ENCODE measurements at regions not wholly inside any gene's neighbourhood (a gene's known extent, or its start where the extent isn't known, plus 50 kb on each side); places are given as distances from the start of the nearest gene placed in this dataset.
A peak's percentile ranks its signal among the peaks of the same experiment; 100 is the strongest.

DNA sequence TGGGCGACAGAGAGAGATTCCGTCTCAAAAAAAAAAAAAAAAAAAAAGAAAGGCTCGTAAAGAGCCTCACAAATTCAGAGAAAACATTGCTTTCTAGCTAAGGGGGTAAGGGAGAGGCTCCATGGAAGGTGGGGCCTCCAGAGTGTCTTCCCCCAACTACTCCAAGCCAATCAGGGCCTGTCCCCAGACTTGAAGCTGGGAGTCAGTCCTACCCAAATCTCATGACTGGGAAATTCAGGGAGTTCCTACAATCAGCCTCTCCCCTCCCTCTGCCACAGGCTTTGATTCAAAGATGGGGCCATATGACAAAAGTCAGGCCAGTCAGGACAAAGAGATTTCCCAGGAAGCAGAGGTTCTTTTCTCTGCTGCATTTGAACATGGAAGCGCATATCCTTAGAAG lies 63.0 kb upstream of the NUP160 start:
- Histone ChIP-seq H3K4me3 (ENCODE audit: low read length) (no peak overlapping the region), H3K36me3 (replicated peaks; ENCODE audit: insufficient read depth, low read length) (no peaks in the 10 kb centered on the region), H4K20me1 (ENCODE audit: insufficient read depth, low read length) (no peaks in the 10 kb centered on the region), H2AFZ (ENCODE audit: low read length) (no peak overlapping the region), H3K27ac (ENCODE audit: low read length) (no peak overlapping the region), H3K9me3 (replicated peaks; ENCODE audit: insufficient read depth, low read length) (no peaks in the 10 kb centered on the region), H3K9me2 (replicated peaks; ENCODE audit: insufficient read depth, low read length) (no peaks in the 10 kb centered on the region), H3K4me2 (ENCODE audit: low read depth, low read length) (no peak overlapping the region), H3K27me3 (replicated peaks; ENCODE audit: insufficient read depth, low read length) (peaks cover 68% of the 10 kb centered on the region), H3K79me2 (ENCODE audit: low read length) (no peaks in the 10 kb centered on the region), H3F3A (ENCODE audit: insufficient read depth, low read length) (no peaks in the 10 kb centered on the region), H3K9ac (ENCODE audit: low read length) (no peak overlapping the region), H3K4me1 (ENCODE audit: low read length) (no peaks in the 10 kb centered on the region)
- no peak for DNase-seq
- TF ChIP-seq EZH2phosphoT487 (IDR thresholded peaks at IDR 0.05; ENCODE audit: low read length) = no peak
- TF ChIP-seq, protein P1, sequence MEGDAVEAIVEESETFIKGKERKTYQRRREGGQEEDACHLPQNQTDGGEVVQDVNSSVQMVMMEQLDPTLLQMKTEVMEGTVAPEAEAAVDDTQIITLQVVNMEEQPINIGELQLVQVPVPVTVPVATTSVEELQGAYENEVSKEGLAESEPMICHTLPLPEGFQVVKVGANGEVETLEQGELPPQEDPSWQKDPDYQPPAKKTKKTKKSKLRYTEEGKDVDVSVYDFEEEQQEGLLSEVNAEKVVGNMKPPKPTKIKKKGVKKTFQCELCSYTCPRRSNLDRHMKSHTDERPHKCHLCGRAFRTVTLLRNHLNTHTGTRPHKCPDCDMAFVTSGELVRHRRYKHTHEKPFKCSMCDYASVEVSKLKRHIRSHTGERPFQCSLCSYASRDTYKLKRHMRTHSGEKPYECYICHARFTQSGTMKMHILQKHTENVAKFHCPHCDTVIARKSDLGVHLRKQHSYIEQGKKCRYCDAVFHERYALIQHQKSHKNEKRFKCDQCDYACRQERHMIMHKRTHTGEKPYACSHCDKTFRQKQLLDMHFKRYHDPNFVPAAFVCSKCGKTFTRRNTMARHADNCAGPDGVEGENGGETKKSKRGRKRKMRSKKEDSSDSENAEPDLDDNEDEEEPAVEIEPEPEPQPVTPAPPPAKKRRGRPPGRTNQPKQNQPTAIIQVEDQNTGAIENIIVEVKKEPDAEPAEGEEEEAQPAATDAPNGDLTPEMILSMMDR (IDR thresholded peaks at IDR 0.05; ENCODE audit: low read length) = no peak

DNA sequence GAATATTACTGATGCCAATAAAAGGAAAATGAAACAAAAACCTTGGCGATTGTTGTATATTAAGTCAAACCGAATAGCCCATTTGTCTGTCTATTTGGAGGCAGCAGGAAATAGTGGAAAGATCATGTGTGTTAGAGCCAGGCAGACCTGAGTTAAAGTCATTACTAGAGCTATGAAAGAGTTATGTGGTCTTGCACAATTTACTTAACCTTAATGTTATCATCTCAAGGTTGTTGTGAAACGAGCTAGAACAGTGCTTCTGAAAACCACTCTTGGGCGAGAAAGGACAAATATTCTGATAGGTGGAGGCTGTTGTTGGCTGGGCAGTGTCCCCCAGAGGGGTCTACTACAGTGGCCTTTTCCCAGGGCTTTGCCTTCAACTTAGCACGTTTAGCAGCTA lies 60.0 kb upstream of the NUP160 start:
- H3K4me1 ChIP-seq (ENCODE audit: low read length) = no peaks in the 10 kb centered on the region
- peak overlapping the region; percentile 38; the same call in 1 of the 2 replicates for H3K4me2 ChIP-seq (ENCODE audit: low read depth, low read length)
- H3K27ac ChIP-seq (ENCODE audit: low read length) = no peak overlapping the region
- no peaks in the 10 kb centered on the region for H3K36me3 ChIP-seq (replicated peaks; ENCODE audit: insufficient read depth, low read length)
- H3K9me2 ChIP-seq (replicated peaks; ENCODE audit: insufficient read depth, low read length) = no peaks in the 10 kb centered on the region
- no peaks in the 10 kb centered on the region for H4K20me1 ChIP-seq (ENCODE audit: insufficient read depth, low read length)
- DNase-seq = no peak
- H3K27me3 ChIP-seq (replicated peaks; ENCODE audit: insufficient read depth, low read length) = peaks cover 82% of the 10 kb centered on the region
- no peak overlapping the region for H2AFZ ChIP-seq (ENCODE audit: low read length)
- H3K79me2 ChIP-seq (ENCODE audit: low read length) = no peaks in the 10 kb centered on the region
- TF ChIP-seq EZH2 (optimal IDR thresholded peaks at IDR 0.05; ENCODE audit: low read depth, low read length) = no peak
- TF ChIP-seq, protein P1 (IDR thresholded peaks at IDR 0.05; ENCODE audit: low read length) = no peak
- no peak for TF ChIP-seq EZH2phosphoT487 (IDR thresholded peaks at IDR 0.05; ENCODE audit: low read length)
- peak overlapping the region; percentile 5; the same call in 1 of the 2 replicates for H3K4me3 ChIP-seq (ENCODE audit: low read length)
- no peak overlapping the region for H3K9ac ChIP-seq (ENCODE audit: low read length)
- no peaks in the 10 kb centered on the region for H3F3A ChIP-seq (ENCODE audit: insufficient read depth, low read length)
- no peaks in the 10 kb centered on the region for H3K9me3 ChIP-seq (replicated peaks; ENCODE audit: insufficient read depth, low read length)

DNA sequence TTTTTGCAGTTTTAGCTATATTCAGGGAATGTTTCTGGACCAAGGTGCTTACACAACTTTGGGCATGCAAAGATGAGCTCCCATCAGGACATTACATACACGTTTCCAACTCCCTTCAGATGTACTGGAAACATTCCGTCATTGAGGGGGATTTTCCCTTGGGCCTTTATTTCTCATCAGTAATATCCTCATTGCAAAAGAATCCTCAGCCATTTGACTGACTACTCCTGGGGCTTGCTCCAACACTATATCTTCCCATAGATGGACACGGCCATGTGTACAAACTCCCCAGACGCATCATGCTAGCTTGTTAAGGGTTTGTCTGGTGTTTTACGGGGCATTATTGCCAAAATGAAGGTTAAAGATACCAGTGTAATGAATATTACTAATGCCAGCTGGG lies 59.3 kb upstream of the NUP160 start:
- Histone ChIP-seq H3K4me3 (ENCODE audit: low read length) (no peak overlapping the region), H3K27ac (ENCODE audit: low read length) (no peak overlapping the region), H3K36me3 (replicated peaks; ENCODE audit: insufficient read depth, low read length) (no peaks in the 10 kb centered on the region), H4K20me1 (ENCODE audit: insufficient read depth, low read length) (no peaks in the 10 kb centered on the region), H3K4me1 (ENCODE audit: low read length) (no peaks in the 10 kb centered on the region), H3K27me3 (replicated peaks; ENCODE audit: insufficient read depth, low read length) (peaks cover 85% of the 10 kb centered on the region), H3K9ac (ENCODE audit: low read length) (no peak overlapping the region), H3K9me2 (replicated peaks; ENCODE audit: insufficient read depth, low read length) (no peaks in the 10 kb centered on the region), H3K4me2 (ENCODE audit: low read depth, low read length) (no peak overlapping the region), H3F3A (ENCODE audit: insufficient read depth, low read length) (no peaks in the 10 kb centered on the region), H3K79me2 (ENCODE audit: low read length) (no peaks in the 10 kb centered on the region), H3K9me3 (replicated peaks; ENCODE audit: insufficient read depth, low read length) (no peaks in the 10 kb centered on the region), H2AFZ (ENCODE audit: low read length) (no peak overlapping the region)
- DNase-seq = no peak
- no peak for TF ChIP-seq EZH2phosphoT487 (IDR thresholded peaks at IDR 0.05; ENCODE audit: low read length)
- TF ChIP-seq, protein P1 (IDR thresholded peaks at IDR 0.05; ENCODE audit: low read length) = no peak
- TF ChIP-seq EZH2 (optimal IDR thresholded peaks at IDR 0.05; ENCODE audit: low read depth, low read length) = no peak

All from MM.1S (cell line).